Stimulated activated CD4-positive, alpha-beta T cell treated with anti-CD3 and anti-CD28 coated beads, TNF-alpha, amount 100 ng/mL, for 1 hour (primary cell): ENCODE measurements at regions not wholly inside any gene's neighbourhood (a gene's known extent, or its start where the extent isn't known, plus 50 kb on each side); places are given as distances from the start of the nearest gene placed in this dataset.
"Not testable (repeated sequence)": the region's sequence is repeated elsewhere in the genome, so short reads cannot be mapped to it uniquely, and the experiment has no call there.

Source experiments
- DNase-seq, 3 donors: peaks; one replicate each; pipeline ENCODE4 v3.0.0-alpha.2; 2020; ENCODE audit warnings: low read depth in 3 of 3, low spot score in 1 of 3

DNA sequence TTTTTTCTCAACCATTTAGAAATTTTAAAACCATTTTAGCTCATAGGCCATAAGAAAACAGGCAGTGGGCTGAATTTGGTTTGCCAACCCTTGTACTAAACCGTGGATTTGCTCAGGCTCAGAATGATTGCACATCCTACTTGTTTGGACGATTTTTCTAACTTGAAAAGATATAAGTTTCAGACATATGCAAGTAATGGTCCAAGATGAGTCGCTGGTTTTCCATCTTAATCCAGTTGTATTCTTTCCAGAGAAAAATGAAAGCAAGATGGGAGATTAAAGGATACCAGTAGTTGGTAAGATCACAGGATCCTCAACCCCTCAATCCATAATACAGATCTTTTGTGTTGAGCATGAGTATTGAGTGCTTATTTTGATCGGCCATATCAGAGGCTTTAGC lies 250.9 kb downstream of the TINAG start:
- DNase-seq = no peak

DNA sequence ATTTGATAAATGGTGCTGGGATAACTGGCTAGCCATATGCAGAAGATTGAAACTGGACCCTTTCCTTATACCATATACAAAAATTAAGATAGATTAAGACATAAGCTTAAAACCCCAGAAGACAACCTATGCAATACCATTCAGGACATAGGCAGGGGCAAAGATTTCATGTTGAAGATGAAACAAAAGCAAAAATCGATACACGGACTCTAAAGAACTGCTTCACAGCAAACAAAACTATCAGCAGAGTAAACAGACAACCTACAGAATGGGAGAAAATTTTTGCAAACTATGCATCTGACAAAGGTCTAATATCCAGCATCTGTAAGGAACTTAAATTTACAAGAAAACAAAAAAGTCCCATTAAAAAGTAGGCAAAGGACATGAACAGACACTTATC lies 255.9 kb downstream of the TINAG start:
- not testable (repeated sequence) for DNase-seq

- no peak for DNase-seq
These were observed 266.4 kb downstream of the TINAG start for GRCh38 chr6:54574671-54575070.

DNA sequence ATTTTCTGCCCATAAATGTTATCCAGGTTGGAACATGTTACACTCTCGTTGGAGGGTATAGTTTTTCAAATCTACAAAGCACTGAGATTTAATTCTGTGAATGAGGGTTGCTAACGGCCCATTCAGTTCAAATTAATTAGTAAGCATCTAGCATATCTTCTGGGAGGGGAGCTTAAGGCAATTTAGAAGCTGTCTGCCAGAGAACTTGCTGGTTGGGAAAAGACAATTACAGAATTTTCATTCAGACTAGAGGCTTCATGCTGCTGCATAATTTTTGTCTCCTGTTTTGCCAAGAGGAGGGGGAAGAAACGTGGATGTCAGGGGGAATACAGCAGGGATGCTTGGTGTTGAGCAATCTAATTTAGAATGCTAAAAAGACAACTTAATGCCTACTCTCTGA lies 268.3 kb upstream of the FAM83B start:
- DNase-seq = no peak

DNA sequence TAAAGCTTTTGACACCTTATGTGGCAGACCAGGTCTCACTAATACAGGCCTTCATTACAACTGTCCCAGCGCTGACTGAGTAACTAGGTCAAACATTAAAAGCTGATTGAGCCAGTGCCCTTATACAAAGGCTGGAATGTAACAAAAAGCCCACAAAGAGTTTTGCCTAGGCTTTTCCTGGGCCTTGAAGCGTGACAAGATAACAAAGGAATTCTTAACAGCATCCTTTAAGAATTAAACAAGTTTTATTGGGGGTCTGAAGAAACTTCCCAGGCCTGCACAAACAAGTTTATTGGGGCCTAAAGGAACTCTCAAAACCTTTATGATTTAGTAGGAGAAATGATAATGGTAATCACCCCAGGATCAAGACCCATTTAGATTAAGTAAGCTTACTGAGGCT lies 267.6 kb upstream of the FAM83B start:
- DNase-seq = no peak

GRCh38 chr6:54586251-54586650 lies 260.3 kb upstream of the FAM83B start:
- no peak for DNase-seq

- no peak for DNase-seq
These were observed 259.3 kb upstream of the FAM83B start for GRCh38 chr6:54587277-54587676.

- DNase-seq = no peak
These were observed 258.4 kb upstream of the FAM83B start for GRCh38 chr6:54588176-54588575.

DNA sequence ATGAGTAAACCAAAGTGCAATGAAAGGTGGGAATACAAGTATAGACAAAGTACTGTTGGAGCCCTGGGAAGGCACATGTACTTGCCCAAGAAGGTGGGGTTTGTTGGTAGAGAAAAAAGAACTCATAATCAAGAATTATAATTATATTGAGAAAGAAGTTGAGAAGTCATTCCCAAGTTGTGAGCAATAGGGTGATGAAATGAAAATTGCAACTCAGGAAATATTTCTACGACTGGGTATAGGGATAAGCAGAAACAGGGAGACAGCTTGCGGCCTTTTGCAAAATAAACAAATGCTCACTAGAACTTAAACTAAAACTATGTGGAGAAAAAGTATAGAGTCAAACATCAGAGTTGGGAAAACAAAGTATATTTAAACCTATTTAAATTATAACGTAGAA lies 250.7 kb upstream of the FAM83B start:
- DNase-seq = no peak

GRCh38 chr6:54598787-54599313 lies 247.7 kb upstream of the FAM83B start:
- DNase-seq = no peak

DNA sequence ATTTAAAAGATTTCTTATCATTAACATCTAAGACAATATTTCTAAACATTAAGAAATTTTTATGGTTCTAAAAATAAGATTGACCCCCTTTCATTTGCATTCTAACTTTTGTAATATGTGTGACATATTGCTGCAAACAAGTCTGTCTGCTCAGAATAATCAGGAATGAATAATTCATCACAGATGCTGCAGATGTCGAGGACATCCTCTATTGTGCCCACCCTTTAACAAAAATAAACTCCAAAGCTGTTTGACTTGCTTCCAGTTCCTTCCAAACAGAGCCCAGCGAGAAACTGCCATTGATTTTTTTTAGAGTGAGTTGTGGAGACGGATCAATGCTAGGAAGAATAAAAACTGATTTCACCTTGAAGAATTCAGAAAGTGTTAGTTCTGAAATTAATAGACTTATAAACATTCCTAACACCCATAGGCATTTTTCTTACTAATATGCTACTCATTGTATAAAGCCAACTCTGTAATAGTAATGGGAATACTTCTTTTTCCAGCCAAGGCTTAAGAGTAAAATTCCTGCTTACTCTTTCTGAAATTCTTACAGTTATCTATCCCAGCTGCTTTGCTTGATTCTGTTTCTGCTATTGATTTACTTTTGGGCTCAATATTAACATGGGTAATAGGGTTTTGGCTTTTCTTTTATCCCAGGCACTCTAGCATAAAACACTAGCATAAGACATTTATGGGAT lies 244.8 kb upstream of the FAM83B start:
- DNase-seq = no peak

DNA sequence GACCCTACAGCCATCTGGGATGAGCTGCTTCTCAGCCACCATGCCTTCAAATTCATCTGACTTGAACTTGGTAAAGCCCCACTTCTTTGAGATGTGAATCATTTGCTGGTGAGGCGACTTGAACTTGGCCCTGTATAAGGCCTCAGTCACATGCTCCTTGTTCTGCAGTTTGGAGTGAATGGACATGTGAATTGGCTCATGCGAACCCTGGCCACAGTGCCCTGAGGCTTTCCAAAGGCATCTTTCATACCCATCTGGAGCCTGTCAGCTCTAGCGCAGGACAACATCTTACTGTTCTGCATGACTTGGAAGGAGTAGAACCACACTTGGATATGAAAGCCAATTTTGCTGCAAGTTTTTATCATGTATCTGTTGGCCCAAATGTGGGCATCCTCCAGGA lies 244.0 kb upstream of the FAM83B start:
- no peak for DNase-seq

DNA sequence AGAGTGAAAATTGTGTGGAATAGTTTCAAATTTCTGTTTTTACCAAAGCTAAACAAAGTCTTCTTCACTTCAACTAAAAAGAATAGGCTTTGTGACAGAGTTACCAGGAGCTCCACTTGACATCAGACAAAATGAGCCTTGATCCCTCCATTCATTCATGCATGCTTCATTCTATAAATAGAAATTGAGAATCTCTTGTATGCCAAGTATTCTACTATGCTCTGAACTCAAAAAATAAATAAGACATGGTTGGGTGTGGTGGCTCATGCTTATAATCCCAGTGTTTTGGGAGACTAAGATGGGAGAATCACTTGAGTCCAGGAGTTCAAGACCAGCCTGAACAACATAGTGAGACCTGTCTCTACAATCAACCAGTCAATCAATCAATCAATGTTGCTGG lies 236.6 kb upstream of the FAM83B start:
- no peak for DNase-seq

- no peak for DNase-seq
These were observed 233.0 kb upstream of the FAM83B start for GRCh38 chr6:54613596-54613995.

- DNase-seq = no peak
These were observed 231.9 kb upstream of the FAM83B start for GRCh38 chr6:54614499-54615195.

GRCh38 chr6:54617730-54618129 lies 228.8 kb upstream of the FAM83B start:
- DNase-seq = no peak

DNA sequence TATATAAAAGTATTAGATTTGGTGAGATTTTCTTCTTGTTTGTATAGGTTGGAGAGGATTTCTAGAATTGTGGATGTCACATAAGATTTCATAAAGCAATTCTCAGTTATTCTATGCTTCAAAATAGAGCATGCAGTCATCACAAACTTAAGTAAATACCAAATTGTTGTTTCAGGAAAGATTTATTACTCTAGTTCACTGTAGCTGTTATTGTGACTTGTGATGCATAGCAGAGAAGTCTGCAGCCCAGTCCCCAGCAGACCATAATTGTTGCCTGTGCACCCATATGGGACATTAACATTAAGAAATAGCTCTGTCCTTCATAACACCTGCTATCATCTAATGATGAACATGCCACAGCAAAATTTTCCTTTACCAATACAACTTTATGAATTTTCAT lies 228.0 kb upstream of the FAM83B start:
- no peak for DNase-seq

- no peak for DNase-seq
These were observed 227.5 kb upstream of the FAM83B start for GRCh38 chr6:54619102-54619501.

DNA sequence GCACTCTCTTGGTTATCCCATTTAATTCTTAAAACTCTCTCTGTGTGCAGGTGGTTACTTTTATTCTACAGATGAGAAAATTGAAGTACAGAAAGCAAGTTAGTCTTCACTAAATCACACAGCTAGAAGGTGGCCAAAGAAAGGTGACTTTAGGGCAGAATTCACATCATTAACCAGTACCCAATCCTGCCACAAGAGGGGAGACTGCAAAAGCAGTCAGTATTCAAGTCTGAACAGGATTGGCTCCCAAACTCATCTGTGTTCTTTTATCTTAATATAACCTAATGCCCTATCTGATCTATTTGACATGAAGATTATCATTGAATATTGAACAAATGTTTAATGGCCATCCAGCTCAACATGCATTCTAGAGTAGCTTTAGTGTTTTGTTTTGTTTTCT lies 225.3 kb upstream of the FAM83B start:
- no peak for DNase-seq

- no peak for DNase-seq
These were observed 222.4 kb upstream of the FAM83B start for GRCh38 chr6:54624216-54624615.

DNA sequence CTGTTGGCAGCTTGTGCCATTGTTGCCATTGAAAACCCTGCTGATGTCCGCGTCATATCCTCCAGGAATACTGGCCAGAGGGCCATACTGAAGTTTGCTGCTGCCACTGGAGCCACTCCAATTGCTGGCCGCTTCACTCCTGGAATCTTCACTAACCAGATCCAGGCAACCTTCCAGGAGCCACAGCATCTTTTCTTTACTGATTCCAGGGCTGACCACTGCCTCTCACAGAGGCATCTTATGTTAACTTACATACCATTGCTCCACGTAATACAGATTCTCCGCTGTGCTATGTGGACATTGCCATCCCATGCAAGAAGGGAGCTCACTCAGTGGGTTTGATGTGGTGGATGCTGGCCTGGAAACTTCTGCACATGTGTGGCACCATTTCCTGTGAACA lies 221.8 kb upstream of the FAM83B start:
- no peak for DNase-seq

- no peak for DNase-seq
These were observed 217.4 kb upstream of the FAM83B start for GRCh38 chr6:54629131-54629530.
